HG02973 (cell line): ENCODE measurements at regions not wholly inside any gene's neighbourhood (a gene's known extent, or its start where the extent isn't known, plus 50 kb on each side); places are given as distances from the start of the nearest gene placed in this dataset.
A peak's percentile ranks its signal among the peaks of the same experiment; 100 is the strongest.
"Not testable (repeated sequence)": the region's sequence is repeated elsewhere in the genome, so short reads cannot be mapped to it uniquely, and the experiment has no call there.

Experiments
- ATAC-seq: cut with Tn5 transposase; IDR thresholded peaks from one replicate; pipeline ENCODE4 v1.9.1; 2021; ENCODE audit warnings: moderate library complexity; ENCODE audit not compliant: unreplicated experiment

DNA sequence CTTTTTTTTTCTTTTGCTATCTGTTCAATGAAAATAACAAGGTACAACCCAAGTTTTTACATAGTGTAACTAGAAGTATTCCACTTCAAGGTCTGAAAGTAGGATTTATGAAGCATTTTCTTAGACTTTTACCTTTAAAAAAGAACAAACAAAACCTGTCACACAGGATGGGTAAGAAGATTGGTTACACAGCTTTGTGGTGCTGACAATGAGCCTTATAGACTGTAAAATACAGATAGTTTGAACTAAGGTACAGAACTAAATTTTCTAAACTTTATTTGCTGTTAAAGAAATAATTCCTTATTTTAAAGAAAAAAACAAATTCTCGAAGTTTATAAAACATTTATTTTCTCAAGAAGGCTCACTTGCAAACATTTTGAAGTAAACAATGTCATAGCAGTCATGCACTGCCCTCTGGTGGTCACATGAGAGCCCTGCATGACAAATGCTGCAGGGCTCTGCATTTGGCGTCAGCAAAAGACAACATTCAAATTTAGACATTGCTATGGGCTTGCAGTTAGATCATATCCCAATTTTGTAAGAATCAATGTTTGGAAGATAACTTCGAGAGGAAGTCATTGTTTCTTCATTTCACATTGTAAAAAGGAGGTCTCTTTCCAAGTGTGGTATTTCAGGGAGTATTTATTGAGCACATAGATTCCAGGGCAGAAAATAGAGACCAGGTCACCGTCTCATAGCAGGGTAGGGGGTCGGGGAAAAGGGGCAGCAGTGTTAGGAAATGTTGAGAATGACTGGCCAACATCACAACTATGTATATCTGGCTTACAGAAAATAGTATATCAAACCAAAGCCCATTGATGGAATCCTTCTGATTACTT is 115.3 kb upstream of the FMN2 start:
- ATAC-seq: peak; percentile 84

DNA sequence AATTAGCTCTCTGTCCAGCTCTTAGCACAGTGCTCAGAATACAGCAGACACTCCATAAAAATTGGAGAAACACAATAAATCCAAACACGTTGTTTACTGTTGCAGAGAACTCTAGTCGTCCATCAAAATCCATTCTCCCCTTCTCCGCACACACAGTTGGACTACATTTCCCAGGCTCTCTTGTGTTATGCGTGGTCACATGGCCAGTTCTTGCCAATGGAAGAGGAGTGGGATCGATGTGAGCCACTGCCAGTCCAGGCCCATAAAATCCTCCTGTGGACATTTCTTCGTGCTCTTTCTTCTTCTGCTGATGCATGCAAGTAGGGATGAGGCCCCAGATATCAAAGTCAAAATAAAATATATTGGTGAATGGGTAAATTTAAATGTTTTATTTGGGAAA is 114.3 kb upstream of the FMN2 start:
- ATAC-seq: no peak

DNA sequence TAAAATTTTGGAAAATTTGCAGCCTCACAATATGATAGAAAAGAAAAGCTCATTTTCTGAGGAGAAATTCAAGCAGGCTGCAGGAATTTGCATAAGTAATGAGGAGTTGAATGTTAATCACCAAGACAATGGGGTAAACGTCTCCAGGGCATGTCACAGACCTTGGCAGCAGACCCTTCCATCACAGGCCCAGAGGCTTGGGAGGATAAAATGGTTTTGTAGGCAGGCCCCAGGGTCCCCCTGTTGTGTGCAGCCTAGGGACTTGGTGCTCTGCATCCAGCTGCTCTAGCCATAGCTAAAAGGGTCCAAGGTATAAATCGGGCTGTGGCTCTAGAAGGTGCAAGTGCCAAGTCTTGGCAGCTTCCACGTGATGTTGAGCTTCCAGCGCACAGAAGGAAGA is 112.2 kb upstream of the FMN2 start:
- no peak for ATAC-seq

DNA sequence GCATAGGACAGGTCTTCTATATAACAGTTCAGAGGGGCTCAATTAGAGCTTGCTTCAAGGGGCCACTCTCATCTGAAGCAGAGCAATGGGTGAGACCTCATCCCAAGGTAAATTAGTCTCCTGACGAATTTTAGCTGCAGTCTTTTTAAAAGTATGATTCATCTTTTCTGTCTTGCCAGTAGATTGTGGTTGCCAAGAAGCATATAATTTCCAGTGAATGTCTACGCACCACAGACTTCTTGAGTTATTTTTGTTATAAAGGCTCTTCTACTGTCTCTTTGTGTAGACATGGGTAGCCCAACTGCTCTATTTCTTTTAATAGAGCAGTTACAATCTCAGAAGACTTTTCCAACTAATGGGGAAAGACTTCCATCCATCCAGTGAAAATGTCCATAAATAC is 108.9 kb upstream of the FMN2 start:
- no peak for ATAC-seq

GRCh38 chr1:239985044-239985443 is 106.6 kb upstream of the FMN2 start:
- no peak for ATAC-seq

GRCh38 chr1:239987103-239987745 is 104.5 kb upstream of the FMN2 start:
- ATAC-seq: no peak

GRCh38 chr1:239989990-239990389 is 101.7 kb upstream of the FMN2 start:
- ATAC-seq: no peak

DNA sequence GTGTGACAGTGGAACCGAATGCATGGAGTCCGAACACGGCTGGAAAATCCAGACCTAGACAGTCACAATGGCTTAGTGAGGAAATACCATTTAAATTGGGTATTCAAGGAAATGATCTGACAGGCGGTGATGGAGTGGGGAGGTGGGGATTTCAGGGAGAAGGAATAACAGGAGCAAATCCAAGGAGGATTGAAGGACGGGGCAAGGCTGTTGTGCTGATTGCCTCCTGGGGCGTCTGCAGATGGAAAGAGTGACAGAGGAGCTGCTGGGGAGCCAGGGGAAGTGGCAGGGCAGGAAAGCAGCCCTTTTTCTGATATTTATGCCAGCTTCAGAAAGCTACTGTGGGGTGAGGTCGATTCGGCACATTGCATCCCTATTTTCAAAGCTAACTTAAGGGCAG is 99.1 kb upstream of the FMN2 start:
- not testable (repeated sequence) for ATAC-seq

GRCh38 chr1:239993366-239993765 is 98.3 kb upstream of the FMN2 start:
- no peak for ATAC-seq

DNA sequence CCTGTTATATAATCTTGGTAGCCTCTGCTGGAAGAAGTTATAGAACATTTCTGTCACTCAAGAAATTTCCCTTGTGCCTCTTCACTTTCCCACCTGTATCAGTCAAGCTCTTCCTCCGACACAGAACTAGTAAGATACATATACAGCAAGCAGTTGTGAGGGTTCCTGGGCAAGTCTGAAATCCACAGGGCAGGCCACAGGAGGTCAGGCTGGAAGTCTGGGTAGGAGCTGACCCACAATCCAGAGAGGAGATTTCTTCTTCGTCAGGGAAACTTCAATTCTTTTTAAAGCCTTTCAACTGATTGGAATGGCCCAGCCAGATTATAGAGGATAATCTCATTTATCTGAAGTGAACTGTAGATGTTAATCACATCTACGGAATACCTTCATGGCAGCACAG is 96.4 kb upstream of the FMN2 start:
- no peak for ATAC-seq

- ATAC-seq: no peak
Observed at GRCh38 chr1:239997160-239997514, 94.5 kb upstream of the FMN2 start.

DNA sequence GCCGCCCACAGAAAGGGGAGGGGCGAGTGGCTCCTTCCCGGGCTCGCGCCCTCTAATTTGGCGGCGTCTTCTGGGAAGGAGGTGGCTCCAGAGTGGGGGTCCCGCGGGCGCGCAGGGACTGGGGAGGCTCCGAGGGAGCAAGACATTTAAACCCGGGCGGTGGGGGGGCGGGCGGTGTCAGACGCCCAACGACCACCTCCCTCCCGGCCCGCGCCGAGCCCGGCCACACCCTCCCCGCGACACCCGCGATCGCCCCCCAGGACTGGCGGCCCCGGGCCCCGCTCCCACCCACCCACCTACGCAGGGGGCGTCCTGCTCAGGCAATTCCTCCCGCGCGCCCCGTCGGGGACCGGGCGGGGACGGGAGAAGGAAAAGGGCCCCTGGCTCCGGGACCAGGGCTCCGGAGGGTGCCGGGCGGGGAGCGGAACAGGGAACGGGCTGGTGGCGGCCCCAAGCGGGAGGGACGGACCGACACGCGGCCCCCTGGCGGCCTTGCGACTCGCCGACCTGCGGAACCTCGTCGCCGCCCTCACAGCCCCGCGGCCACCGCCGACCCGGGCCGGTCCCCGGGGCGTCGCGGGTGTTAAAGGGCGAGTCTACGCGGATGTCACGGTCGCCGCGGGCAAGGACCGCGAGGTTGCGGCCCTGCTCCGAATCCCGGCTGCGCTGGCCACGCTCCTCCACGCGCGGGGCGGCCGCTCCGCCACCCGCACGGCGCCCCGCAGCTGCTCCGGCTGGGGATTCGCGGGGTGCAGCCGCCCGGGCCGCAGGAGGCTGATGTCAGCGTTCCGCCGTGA is 94.0 kb upstream of the FMN2 start:
- ATAC-seq: no peak

GRCh38 chr1:239998312-239998649 is 93.4 kb upstream of the FMN2 start:
- no peak for ATAC-seq

GRCh38 chr1:239999170-239999569 is 92.5 kb upstream of the FMN2 start:
- no peak for ATAC-seq

DNA sequence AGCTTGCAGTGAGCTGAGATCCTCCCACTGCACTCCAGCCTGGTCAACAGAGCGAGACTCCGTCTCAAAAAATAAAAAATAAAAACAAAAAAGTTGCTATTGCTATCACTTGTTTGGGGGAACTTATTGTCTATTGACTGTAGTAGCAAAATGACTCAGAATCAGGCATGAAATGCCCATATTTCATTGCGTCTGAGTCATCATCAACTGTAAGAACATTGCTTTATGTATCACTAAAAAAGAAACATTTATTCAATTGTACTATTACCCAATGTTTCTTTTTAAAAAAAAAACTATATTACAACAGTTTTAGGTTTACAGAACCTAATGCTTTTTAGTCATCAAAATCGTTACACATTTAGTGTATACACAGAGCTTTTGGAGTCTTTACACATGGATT is 91.0 kb upstream of the FMN2 start:
- ATAC-seq: no peak

- no peak for ATAC-seq
Observed at GRCh38 chr1:240001177-240001740, 90.4 kb upstream of the FMN2 start.

- no peak for ATAC-seq
Observed at GRCh38 chr1:240004086-240004749, 87.5 kb upstream of the FMN2 start.

GRCh38 chr1:240005997-240006650 is 85.6 kb upstream of the FMN2 start:
- no peak for ATAC-seq

DNA sequence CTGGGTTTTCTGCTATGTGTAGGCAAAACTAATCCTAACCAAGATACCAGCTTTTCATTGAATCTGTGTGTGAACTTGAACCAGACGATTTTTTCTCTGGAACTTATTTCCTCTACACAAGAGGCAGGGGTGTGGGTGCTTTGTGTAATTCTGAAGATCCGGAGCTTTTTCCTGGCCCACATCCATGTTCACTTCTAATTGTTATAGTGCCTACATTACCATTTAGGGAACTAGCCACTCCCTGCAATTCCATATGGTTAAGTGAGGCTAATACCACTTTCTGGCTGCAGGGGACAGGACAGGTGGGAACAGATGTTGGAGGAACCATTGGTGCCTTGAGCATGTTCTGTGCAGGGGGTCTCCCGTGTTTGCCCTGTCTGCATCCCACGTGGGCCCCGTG is 83.4 kb upstream of the FMN2 start:
- ATAC-seq: no peak

DNA sequence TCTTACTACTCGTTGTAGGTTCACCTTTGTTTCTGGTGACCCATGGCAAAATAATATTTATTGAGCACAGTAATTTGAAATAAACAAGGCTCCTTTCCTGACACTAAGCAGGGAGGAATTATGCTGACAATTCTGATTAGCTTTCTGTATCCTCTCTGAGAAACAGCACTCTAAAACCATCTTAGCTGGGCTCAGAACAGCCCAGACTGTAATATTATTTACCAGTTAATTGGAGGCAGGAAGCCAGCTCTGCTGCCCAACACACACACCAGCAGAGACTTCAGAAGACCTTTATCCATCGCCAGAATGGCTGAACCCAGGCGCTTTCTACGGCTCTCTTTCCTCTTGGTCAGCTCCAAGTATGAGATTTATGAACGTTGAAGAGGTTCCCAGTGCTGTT is 77.6 kb upstream of the FMN2 start:
- no peak for ATAC-seq

- ATAC-seq: no peak
Observed at GRCh38 chr1:240018617-240019016, 73.1 kb upstream of the FMN2 start.
